Gastroesophageal sphincter (tissue), 4 donors: ENCODE measurements at regions not wholly inside any gene's neighbourhood (a gene's known extent, or its start where the extent isn't known, plus 50 kb on each side); places are given as distances from the start of the nearest gene placed in this dataset.
A peak's percentile ranks its signal among the peaks of the same experiment; 100 is the strongest.

Experiments used
- ATAC-seq: fragments of 150-250 bp; one replicate; pipeline ENCODE4 v1.9.1; 2016; ENCODE audit warnings: mild to moderate bottlenecking, moderate library complexity
- H3K27ac ChIP-seq, 4 donors: fragments of 200-600 bp; sonication (generic) in 3 of 4; 1 replicate in 3 of 4; 2 replicates in 1 of 4; pipeline ENCODE4 v1.5.1; 2016 to 2019
- H3K27me3 ChIP-seq: fragments of 200-600 bp; sonication (generic); one replicate; pipeline ENCODE4 v1.5.1; 2019
- H3K36me3 ChIP-seq, 2 donors: fragments of 200-600 bp; sonication (generic); one replicate each; pipeline ENCODE4 v1.5.1; 2019; ENCODE audit warnings: control low read depth in 1 of 2
- H3K4me1 ChIP-seq, 3 donors: fragments of 200-600 bp; sonication (generic); 1 replicate in 2 of 3; 2 replicates in 1 of 3; pipeline ENCODE4 v1.5.1; 2016 to 2019; ENCODE audit warnings: control low read depth in 2 of 3
- H3K4me3 ChIP-seq, 2 donors: fragments of 200-600 bp; sonication (generic); one replicate each; pipeline ENCODE4 v1.5.1; 2019; ENCODE audit warnings: mild to moderate bottlenecking in 1 of 2, moderate library complexity in 1 of 2
- H3K9me3 ChIP-seq, 3 donors: fragments of 200-600 bp; sonication (generic); one replicate each; pipeline ENCODE4 v1.5.1; 2017 to 2019; ENCODE audit warnings: control low read depth in 2 of 3
- CTCF ChIP-seq, 4 experiments: fragments of 200-600 bp in 2 of 4; fragments of 450-650 bp in 2 of 4; sonication (generic) in 1 of 4; IDR thresholded peaks; one replicate each; pipeline ENCODE4 v1.5.1; 2017 to 2019; ENCODE audit warnings: antibody characterized with exemption in 4 of 4, mild to moderate bottlenecking in 2 of 4, moderate library complexity in 2 of 4
- EP300 ChIP-seq: sonication (generic); formaldehyde crosslinking; IDR thresholded peaks from one replicate; pipeline ENCODE4 v1.6.1; 2017; ENCODE audit warnings: antibody characterized with exemption, mild to moderate bottlenecking
- POLR2A ChIP-seq, 2 donors: fragments of 450-650 bp; IDR thresholded peaks; one replicate each; pipeline ENCODE4 v1.6.1; 2017; ENCODE audit warnings: antibody characterized with exemption in 2 of 2, mild to moderate bottlenecking in 2 of 2, moderate library complexity in 1 of 2
- POLR2AphosphoS5 ChIP-seq: sonication (generic); formaldehyde crosslinking; IDR thresholded peaks from one replicate; pipeline ENCODE4 v1.6.1; 2017; ENCODE audit warnings: antibody characterized with exemption
- WGBS, 2 donors: methylation state at CpG; one replicate each; pipeline ENCODE4 v1.1.5; 2018; ENCODE audit warnings: low coverage in 1 of 2; 5-methylcytosine and 5-hydroxymethylcytosine counted together

GRCh38 chr4:15366721-15367120 is 61.1 kb upstream of the C1QTNF7 start:
- H3K27ac ChIP-seq = no peak overlapping the region
- ATAC-seq = no peak
- TF ChIP-seq CTCF (IDR thresholded peaks at IDR 0.05) = no peak
- TF ChIP-seq EP300 = no peak
- no peak for TF ChIP-seq POLR2AphosphoS5

GRCh38 chr4:15368856-15369255 is 59.0 kb upstream of the C1QTNF7 start:
- TF ChIP-seq EP300 (no peak), POLR2A (IDR thresholded peaks at IDR 0.05) (no peak), POLR2AphosphoS5 (no peak), CTCF (IDR thresholded peaks at IDR 0.05) (no peak)
- Histone ChIP-seq H3K9me3 (no peaks in the 10 kb centered on the region), H3K27me3 (no peaks in the 10 kb centered on the region), H3K4me1 (peaks cover 0 to 22% (median 0%) of the 10 kb centered on the region in 3 donors), H3K27ac (no peak overlapping the region), H3K36me3 (no peaks in the 10 kb centered on the region), H3K4me3 (no peak overlapping the region)
- WGBS, 2 donors = 46 to 72% methylated on average over 3 of the region's 3 CpGs
- no peak for ATAC-seq

More at GRCh38 chr4:15366721-15367120, 61.1 kb upstream of the C1QTNF7 start:
- 67% methylated on average over 1 of the region's 1 CpG; no CpG with 5 or more reads in 1 of the 2 donors for WGBS, 2 donors
- H3K9me3 ChIP-seq = no peaks in the 10 kb centered on the region
- H3K4me3 ChIP-seq = no peak overlapping the region
- H3K27me3 ChIP-seq = no peaks in the 10 kb centered on the region
- peaks cover 0 to 22% (median 0%) of the 10 kb centered on the region in 3 donors for H3K4me1 ChIP-seq
- no peaks in the 10 kb centered on the region for H3K36me3 ChIP-seq

- Histone ChIP-seq H3K27me3 (no peaks in the 10 kb centered on the region), H3K27ac (no peak overlapping the region)
Observed at GRCh38 chr4:15370296-15370695, 57.5 kb upstream of the C1QTNF7 start.

GRCh38 chr4:15373363-15373762 is 54.5 kb upstream of the C1QTNF7 start:
- Histone ChIP-seq H3K27ac (no peak overlapping the region), H3K9me3 (no peaks in the 10 kb centered on the region), H3K36me3 (no peaks in the 10 kb centered on the region), H3K4me3 (no peak overlapping the region), H3K4me1 (peaks cover 0 to 39% (median 5%) of the 10 kb centered on the region in 3 donors), H3K27me3 (no peaks in the 10 kb centered on the region)
- TF ChIP-seq EP300 (no peak), CTCF (IDR thresholded peaks at IDR 0.05) (no peak), POLR2AphosphoS5 (no peak), POLR2A (IDR thresholded peaks at IDR 0.05) (no peak)
- ATAC-seq = no peak
- 84 to 86% methylated on average over 3 of the region's 3 CpGs for WGBS, 2 donors

More at GRCh38 chr4:15370296-15370695, 57.5 kb upstream of the C1QTNF7 start:
- TF ChIP-seq EP300 = no peak
- no peak for TF ChIP-seq POLR2A (IDR thresholded peaks at IDR 0.05)
- no peak for TF ChIP-seq CTCF (IDR thresholded peaks at IDR 0.05)
- TF ChIP-seq POLR2AphosphoS5 = peak; percentile 13
- Histone ChIP-seq H3K36me3 (no peaks in the 10 kb centered on the region), H3K9me3 (no peaks in the 10 kb centered on the region), H3K4me1 (peaks cover 0 to 22% (median 0%) of the 10 kb centered on the region in 3 donors), H3K4me3 (no peak overlapping the region)
- ATAC-seq = no peak

- Histone ChIP-seq H3K9me3 (no peaks in the 10 kb centered on the region), H3K4me3 (peak overlapping the region; percentile 8 to 24), H3K27me3 (no peaks in the 10 kb centered on the region), H3K27ac (peak overlapping the region in 3 of 4 donors; percentile 33 to 60 (median 47)), H3K36me3 (no peaks in the 10 kb centered on the region), H3K4me1 (peaks cover 0 to 43% (median 8%) of the 10 kb centered on the region in 3 donors)
- ATAC-seq = peak; percentile 28
- WGBS, 2 donors = 46 to 64% methylated on average over 4 to 8 of the region's 8 CpGs
- TF ChIP-seq CTCF (IDR thresholded peaks at IDR 0.05) (no peak), POLR2AphosphoS5 (no peak), EP300 (no peak), POLR2A (IDR thresholded peaks at IDR 0.05) (no peak)
Observed at GRCh38 chr4:15374656-15375055, 53.2 kb upstream of the C1QTNF7 start.
